NCI-H2227 (cell line): ENCODE measurements at regions not wholly inside any gene's neighbourhood (a gene's known extent, or its start where the extent isn't known, plus 50 kb on each side); places are given as distances from the start of the nearest gene placed in this dataset.

Experiments used
- DNase-seq: peaks from one replicate; lab custom pipeline; 2025; ENCODE audit not compliant: unreplicated experiment; lab: John Stamatoyannopoulos, UW

DNA sequence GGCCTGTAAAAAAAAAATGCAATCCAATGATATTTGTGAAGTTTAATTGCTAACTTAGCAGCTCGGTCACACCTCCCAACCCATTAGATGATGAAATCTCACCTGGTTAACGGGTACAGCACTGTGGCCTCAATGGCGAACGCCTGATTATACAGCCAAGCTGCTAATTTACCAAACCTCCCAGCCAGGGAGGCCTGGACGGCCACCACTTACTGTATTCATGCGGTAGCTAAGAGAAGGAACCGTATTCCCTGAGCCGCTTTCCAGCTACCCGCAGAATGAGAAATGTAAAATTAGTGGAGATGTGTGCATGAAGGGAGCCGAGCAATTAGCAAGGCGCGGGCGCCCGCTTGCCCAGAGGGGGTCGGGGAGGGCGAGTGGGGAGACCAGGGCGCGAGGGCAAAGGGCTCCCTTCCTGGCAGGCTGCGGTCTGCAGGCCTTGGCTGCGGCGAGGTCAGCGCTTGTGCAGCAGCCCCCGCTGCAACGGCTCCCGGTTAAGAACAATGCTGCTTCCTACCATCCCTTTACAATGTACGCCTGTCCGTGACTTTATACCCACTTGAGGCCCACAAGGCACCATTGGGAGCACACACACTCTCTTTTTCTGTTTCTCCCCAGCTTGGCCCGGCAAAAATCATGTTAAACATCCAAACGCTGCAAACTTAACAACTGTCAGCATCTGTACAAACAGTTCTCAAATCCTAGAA, 70.4 kb upstream of the TBCA start:
- no peak for DNase-seq

DNA sequence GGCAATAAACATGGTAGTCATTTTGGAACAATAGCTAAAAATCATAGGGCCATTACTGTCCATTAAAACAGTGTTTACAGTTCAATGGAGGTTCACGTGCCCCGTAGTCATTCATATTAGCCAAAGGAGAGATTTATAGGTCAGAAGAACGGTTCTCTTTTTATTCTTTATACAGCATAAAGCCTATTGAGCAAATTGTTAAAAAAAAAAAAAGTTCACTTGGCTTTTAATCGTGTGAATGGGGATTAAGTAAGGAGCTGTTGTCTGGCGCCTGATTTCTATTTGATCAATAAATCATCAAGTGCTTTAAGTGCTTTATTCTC, 69.1 kb upstream of the TBCA start:
- DNase-seq = no peak

DNA sequence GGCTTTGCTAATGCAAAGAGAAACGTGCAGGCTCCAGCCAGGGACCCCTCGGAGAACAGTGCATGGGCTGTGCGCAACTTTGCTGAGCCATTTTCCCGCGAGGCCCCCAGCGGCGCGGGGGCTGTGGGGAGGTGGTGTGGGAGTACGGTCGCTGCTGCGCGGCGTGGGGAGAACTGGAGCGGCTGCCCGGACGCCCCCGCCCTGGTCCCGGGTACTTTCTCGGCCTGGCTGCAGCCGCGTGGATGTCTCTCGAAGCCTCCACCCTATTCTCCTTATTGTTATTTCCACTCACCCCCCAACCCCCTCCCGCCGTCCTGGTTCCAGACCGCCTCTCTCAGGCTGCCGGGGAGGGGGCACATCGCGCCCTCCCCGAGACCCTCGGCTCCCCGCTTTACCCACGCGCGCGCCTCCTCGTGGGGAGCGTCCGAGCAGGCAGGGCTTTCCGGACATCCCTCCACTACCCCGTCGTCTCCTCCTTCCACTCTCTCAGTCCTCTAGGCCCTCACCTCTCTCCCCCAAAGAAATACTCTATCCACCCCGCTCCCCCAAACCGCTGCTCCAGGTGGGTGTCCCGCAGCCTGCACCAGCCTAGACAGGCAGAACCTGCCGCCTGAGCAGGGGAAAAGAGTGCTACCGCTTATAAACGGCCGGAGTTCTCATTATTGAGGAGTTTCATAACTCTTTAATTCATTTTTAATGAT, 68.6 kb upstream of the TBCA start:
- no peak for DNase-seq

GRCh38 chr5:77844373-77844622, 68.2 kb upstream of the TBCA start:
- no peak for DNase-seq

- DNase-seq = no peak
These were observed 67.6 kb upstream of the TBCA start for GRCh38 chr5:77843570-77844372.

DNA sequence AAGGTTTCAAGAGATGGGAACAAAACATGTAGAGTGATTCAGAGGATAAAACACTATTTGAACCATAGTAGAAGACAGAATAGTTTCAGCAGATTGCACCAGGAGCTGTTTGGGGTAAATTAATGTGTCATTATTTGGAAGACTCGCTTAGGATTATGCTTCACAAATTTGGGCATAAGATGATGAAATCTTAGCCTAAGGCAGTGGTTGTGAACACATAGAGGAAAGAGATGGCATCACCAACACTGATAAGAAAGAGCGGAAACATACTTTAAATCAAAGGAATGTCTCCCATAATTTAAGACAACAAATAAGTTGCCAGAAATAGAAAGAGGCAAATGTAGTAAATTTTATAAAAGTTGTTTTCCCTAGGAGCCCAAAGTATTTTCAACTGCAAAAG, 66.1 kb upstream of the TBCA start:
- DNase-seq = no peak

DNA sequence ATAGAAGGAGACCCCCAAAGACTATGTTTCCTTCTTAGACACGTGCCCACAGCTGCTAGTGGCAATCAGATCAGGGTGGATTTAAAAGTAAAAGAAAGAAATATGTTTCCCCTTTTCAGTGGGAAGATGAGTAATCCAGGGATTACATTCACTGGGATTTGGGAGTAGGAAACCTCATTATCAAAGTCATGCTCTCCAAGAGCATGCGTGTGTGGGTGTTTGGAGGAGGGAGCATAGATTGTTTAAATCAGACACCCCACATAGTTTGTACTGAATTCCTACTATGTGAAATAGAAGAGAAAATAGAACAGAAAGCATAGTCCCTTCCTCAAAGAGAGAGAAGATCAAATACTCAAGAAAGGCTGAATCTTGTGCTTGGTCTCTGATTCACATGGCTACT, 65.5 kb upstream of the TBCA start:
- no peak for DNase-seq

- DNase-seq = no peak
These were observed 64.8 kb upstream of the TBCA start for GRCh38 chr5:77840930-77841329.

- DNase-seq = no peak
These were observed 63.6 kb upstream of the TBCA start for GRCh38 chr5:77839691-77840090.

DNA sequence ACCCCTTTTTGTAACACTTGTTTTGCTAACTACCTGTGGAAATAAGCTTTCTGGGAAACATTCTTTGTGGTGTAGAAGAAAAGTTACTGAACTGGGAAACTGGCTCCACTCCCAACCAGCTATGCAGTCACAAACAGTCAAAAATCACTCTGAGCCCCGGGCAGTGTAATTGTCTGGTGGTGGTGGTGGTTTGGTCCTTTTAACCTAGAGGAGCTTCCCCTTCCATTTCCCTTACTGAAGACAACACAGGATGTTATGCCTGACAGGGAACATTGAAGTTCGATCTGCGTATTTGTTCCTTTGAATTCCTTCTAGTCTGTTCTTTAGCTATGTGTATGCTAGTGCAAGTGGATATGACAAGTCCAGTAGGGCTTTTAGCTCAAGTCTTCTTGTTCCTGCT, 56.8 kb upstream of the TBCA start:
- no peak for DNase-seq

DNA sequence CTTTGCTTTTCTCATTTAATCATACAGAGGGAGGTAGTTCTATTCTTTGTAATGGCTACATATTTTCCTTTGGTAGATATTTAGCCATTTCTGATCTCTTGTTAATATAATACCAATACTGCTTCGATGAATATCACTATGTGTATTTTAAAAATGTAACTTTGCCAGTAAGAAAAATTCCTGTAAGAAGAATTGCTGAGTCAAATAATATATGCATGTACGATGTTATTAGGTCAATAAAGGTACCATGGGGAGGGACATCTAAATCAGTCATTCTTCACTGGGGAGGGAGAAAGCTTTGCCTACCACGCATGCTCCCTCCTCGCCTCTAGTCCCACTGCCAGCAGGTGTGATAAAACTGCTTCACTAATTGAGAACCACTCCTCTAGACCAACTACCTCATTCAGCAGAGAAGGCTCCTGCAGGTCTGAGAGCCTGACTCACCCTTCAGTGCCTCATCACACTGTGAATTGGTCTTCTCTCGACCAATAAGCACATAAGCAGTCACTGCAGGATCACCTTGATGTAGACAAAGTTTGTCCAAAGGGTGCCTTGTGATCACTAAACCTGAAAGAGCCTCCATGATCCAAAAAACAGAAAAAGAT, 56.1 kb upstream of the TBCA start:
- DNase-seq = no peak

DNA sequence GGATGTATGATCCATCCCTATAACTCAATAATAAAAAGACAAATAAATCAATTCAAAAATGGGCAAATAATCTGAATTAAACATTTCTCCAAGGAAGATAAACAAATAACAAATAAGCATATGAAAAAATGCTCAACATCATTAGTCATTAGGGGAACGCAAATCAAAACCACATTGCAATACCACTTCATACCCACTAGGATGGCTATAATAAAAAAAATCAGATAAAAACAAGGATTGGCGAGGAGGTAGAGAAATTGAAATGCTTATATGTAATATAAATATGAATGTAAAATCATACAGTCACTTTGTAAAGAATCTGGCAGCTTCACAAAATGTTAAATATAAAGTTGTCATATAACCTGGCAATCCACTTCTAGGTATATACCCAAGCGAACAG, 52.3 kb upstream of the TBCA start:
- no peak for DNase-seq
